Endothelial cell of umbilical vein (primary cell): ENCODE measurements at regions not wholly inside any gene's neighbourhood (a gene's known extent, or its start where the extent isn't known, plus 50 kb on each side); places are given as distances from the start of the nearest gene placed in this dataset.
"Not testable (repeated sequence)": the region's sequence is repeated elsewhere in the genome, so short reads cannot be mapped to it uniquely, and the experiment has no call there.

Source experiments
- BruUV-seq: library from RNA; stranded (reverse); fragments of 400-500 nt; replicated peaks from 2 replicates; lab custom pipeline; 2021; lab: Mats Ljungman, UMichigan
- CTCF ChIA-PET: fragments of 300-600, 350-600 bp; sonication (Branson Sonifier 250); formaldehyde crosslinking; loops from one replicate; lab custom pipeline; 2021; ENCODE audit warnings: antibody characterized with exemption, inconsistent platforms; lab: Charles Lee
- POLR2A ChIA-PET: fragments of 300-600, 350-600 bp; sonication (Branson Sonifier 250); formaldehyde crosslinking; loops from one replicate; lab custom pipeline; 2021; ENCODE audit warnings: antibody characterized with exemption, inconsistent platforms; lab: Charles Lee
- DNase-seq: peaks from one replicate; pipeline ENCODE4 v3.0.0-alpha.2; 2011; ENCODE audit warnings: low read depth, low spot score
- FAIRE-seq: peaks from 2 replicates; lab custom pipeline; 2011; peaks lifted over from hg19 to GRCh38; lab: Jason Lieb, UNC
- H2AFZ ChIP-seq: 2 replicates; pipeline ENCODE4 v1.6.0; 2012; ENCODE audit warnings: low read depth, low read length, control low read depth, inconsistent platforms
- H3K27ac ChIP-seq: 2 replicates; pipeline ENCODE4 v1.5.1; 2011; ENCODE audit warnings: low read depth, mild to moderate bottlenecking, control low read depth, low read length, moderate library complexity; ENCODE audit not compliant: insufficient read depth
- H3K27me3 ChIP-seq, 2 experiments: 2 replicates each; pipeline versions ENCODE4 v1.6.0 to v1.6.1; 2011; ENCODE audit warnings: low read length in 2 of 2, mixed read lengths in 1 of 2; ENCODE audit not compliant: control insufficient read depth in 2 of 2, insufficient read depth in 2 of 2
- H3K36me3 ChIP-seq, 2 experiments: 2 replicates in 1 of 2; 3 replicates in 1 of 2; pipeline ENCODE4 v1.5.1; 2011; ENCODE audit warnings: low read length in 2 of 2, mild to moderate bottlenecking in 1 of 2, moderate library complexity in 1 of 2; ENCODE audit not compliant: control insufficient read depth in 2 of 2, insufficient read depth in 2 of 2; ENCODE audit errors: extremely low read depth in 1 of 2
- H3K4me1 ChIP-seq: 3 replicates; pipeline ENCODE4 v1.5.1; 2011; ENCODE audit warnings: mild to moderate bottlenecking, low read length; ENCODE audit not compliant: control insufficient read depth, insufficient read depth; ENCODE audit errors: extremely low read depth
- H3K4me2 ChIP-seq: 2 replicates; pipeline ENCODE4 v1.6.1; 2011; ENCODE audit warnings: low read length, control low read depth, mixed read lengths; ENCODE audit not compliant: insufficient read depth
- H3K4me3 ChIP-seq, 3 experiments: fragments of 200-600 bp in 1 of 3; sonication (generic), shearing (Covaris generic) in 1 of 3; replicated peaks in 1 of 3; 2 replicates each; pipeline ENCODE4 v1.5.1; 2011 to 2016; ENCODE audit warnings: control low read depth in 3 of 3, low read length in 3 of 3, mild to moderate bottlenecking in 2 of 3, inconsistent platforms in 1 of 3, low read depth in 1 of 3, moderate library complexity in 1 of 3; ENCODE audit not compliant: insufficient read depth in 1 of 3
- H3K79me2 ChIP-seq: 2 replicates; pipeline ENCODE4 v1.6.0; 2012; ENCODE audit warnings: low read length, inconsistent platforms; ENCODE audit not compliant: control insufficient read depth, insufficient read depth
- H3K9ac ChIP-seq: replicated peaks from 2 replicates; pipeline ENCODE3; 2011; ENCODE audit warnings: low read length, control low read depth; ENCODE audit not compliant: insufficient read depth; ENCODE audit errors: extremely low read depth
- H3K9me1 ChIP-seq: replicated peaks from 3 replicates; pipeline ENCODE4 v1.6.0; 2011; ENCODE audit warnings: mild to moderate bottlenecking, low read length; ENCODE audit not compliant: control insufficient read depth, insufficient read depth; ENCODE audit errors: extremely low read depth
- H3K9me3 ChIP-seq: replicated peaks from 2 replicates; pipeline ENCODE4 v1.5.1; 2012; ENCODE audit warnings: low read length, inconsistent platforms; ENCODE audit not compliant: control insufficient read depth, insufficient read depth
- H4K20me1 ChIP-seq: replicated peaks from 2 replicates; pipeline ENCODE3; 2011; ENCODE audit warnings: mild to moderate bottlenecking, low read length; ENCODE audit not compliant: control insufficient read depth, insufficient read depth; ENCODE audit errors: extremely low read depth
- CTCF ChIP-seq, 2 donors: IDR thresholded peaks; 1 replicate in 1 of 2; 2 replicates in 1 of 2; pipeline ENCODE4 v1.5.1; 2011; ENCODE audit warnings: low read length in 2 of 2, mild to moderate bottlenecking in 2 of 2, moderate library complexity in 2 of 2, control low read depth in 1 of 2, inconsistent platforms in 1 of 2, low read depth in 1 of 2; ENCODE audit not compliant: insufficient read depth in 1 of 2; ENCODE audit errors: extremely low read depth in 1 of 2
- EZH2 ChIP-seq: IDR thresholded peaks from 2 replicates; pipeline ENCODE4 v1.6.1; 2012; ENCODE audit warnings: borderline replicate concordance, low read depth, mild to moderate bottlenecking, moderate library complexity, low read length, inconsistent platforms; ENCODE audit not compliant: severe bottlenecking
- FOS ChIP-seq: IDR thresholded peaks from 2 replicates; pipeline ENCODE4 v1.6.1; 2011; ENCODE audit warnings: mild to moderate bottlenecking, low read length, moderate library complexity, borderline replicate concordance; ENCODE audit not compliant: insufficient read depth
- GATA2 ChIP-seq: IDR thresholded peaks from 2 replicates; pipeline ENCODE4 v1.7.0; 2011; ENCODE audit warnings: low read depth, mild to moderate bottlenecking, moderate library complexity, mixed read lengths, low read length; ENCODE audit not compliant: insufficient read length, insufficient read depth
- MAX ChIP-seq: IDR thresholded peaks from 2 replicates; pipeline ENCODE4 v1.6.1; 2011; ENCODE audit not compliant: insufficient read depth, insufficient read length
- MYC ChIP-seq: IDR thresholded peaks from one replicate; pipeline ENCODE4 v1.6.1; 2011; ENCODE audit warnings: mild to moderate bottlenecking, low read depth, low read length
- POLR2AphosphoS5 ChIP-seq: IDR thresholded peaks from 2 replicates; pipeline ENCODE4 v1.6.1; 2012; ENCODE audit warnings: low read depth, mild to moderate bottlenecking, control low read depth, low read length, moderate library complexity; ENCODE audit not compliant: insufficient read depth
- dilution Hi-C: fragments of 300-500 bp; cut with MboI; formaldehyde crosslinking; loops from one replicate; pipeline ENCODE4 v1.15.0; 2019; ENCODE audit warnings: low sequenced_read_pairs; ENCODE audit not compliant: extremely low pct_ligation_motif_present
- intact Hi-C: fragments of 100-400 bp; cut with micrococcal nuclease; formaldehyde crosslinking; loops from one replicate; pipeline ENCODE4 v1.10.0; 2022

- no peak for DNase-seq
- H3K9me1 ChIP-seq: no peaks in the 10 kb centered on the region
- no peak overlapping the region for H3K4me2 ChIP-seq
- FAIRE-seq: no peak
- ChIA-PET POLR2A (no interaction called here), CTCF (no interaction called here)
- no peaks in the 10 kb centered on the region for H3K4me1 ChIP-seq
- no peaks in the 10 kb centered on the region for H3K9me3 ChIP-seq
- H2AFZ ChIP-seq: no peak overlapping the region
- H3K27me3 ChIP-seq: peaks cover 0 to 6% of the 10 kb centered on the region in 2 experiments
- H3K79me2 ChIP-seq: no peaks in the 10 kb centered on the region
- dilution Hi-C loops (no loop called here), intact Hi-C loops (no loop called here)
- BruUV-seq: no TSS peak
- no peak overlapping the region for H3K4me3 ChIP-seq
- H3K27ac ChIP-seq: no peak overlapping the region
- no peaks in the 10 kb centered on the region for H4K20me1 ChIP-seq
- H3K36me3 ChIP-seq: no peaks in the 10 kb centered on the region
- TF ChIP-seq MAX: no peak
- no peak for TF ChIP-seq EZH2
- H3K9ac ChIP-seq: no peak overlapping the region
Measured at GRCh38 chr11:123349382-123349781, 80.7 kb upstream of the GRAMD1B start.

GRCh38 chr11:123344790-123345357 lies 85.2 kb upstream of the GRAMD1B start:
- TF ChIP-seq GATA2 (no peak), FOS (no peak), MYC (no peak), CTCF (IDR thresholded peaks at IDR 0.05; ENCODE audit: extremely low read depth in 1 of 2, insufficient read depth in 1 of 2, low read depth in 1 of 2, low read length in 2 of 2) (no peak), POLR2AphosphoS5 (no peak)
- DNase-seq (no peak), FAIRE-seq (no peak)
- Histone ChIP-seq H3K9me3 (no peaks in the 10 kb centered on the region), H3K27me3 (no peaks in the 10 kb centered on the region), H3K9ac (no peak overlapping the region), H3K36me3 (no peaks in the 10 kb centered on the region), H3K4me2 (no peak overlapping the region), H3K79me2 (no peaks in the 10 kb centered on the region), H3K27ac (no peak overlapping the region), H3K4me1 (no peaks in the 10 kb centered on the region), H4K20me1 (no peaks in the 10 kb centered on the region), H3K9me1 (no peaks in the 10 kb centered on the region), H2AFZ (no peak overlapping the region), H3K4me3 (no peak overlapping the region)
- CTCF ChIA-PET: no interaction called here
- BruUV-seq: no TSS peak
- intact Hi-C loops: no loop called here
- dilution Hi-C loops: no loop called here
- POLR2A ChIA-PET: interaction anchor here (0.5 kb wide), 1 partner anchor 535 kb away, joined by 3 read pairs; no protein-coding TSS in a partner anchor

- H2AFZ ChIP-seq, H3K9ac ChIP-seq, intact Hi-C loops, POLR2A ChIA-PET, BruUV-seq, dilution Hi-C loops, H3K79me2 ChIP-seq, H3K9me3 ChIP-seq, H4K20me1 ChIP-seq, H3K27me3 ChIP-seq, CTCF ChIA-PET, H3K4me1 ChIP-seq, H3K27ac ChIP-seq, H3K4me3 ChIP-seq, FAIRE-seq, DNase-seq, H3K4me2 ChIP-seq, H3K36me3 ChIP-seq, H3K9me1 ChIP-seq: not testable (repeated sequence)
Measured at GRCh38 chr11:123344188-123344587, 85.9 kb upstream of the GRAMD1B start.
